ENCODE measurements at regions not wholly inside any gene's neighbourhood (a gene's known extent, or its start where the extent isn't known, plus 50 kb on each side); places are given as distances from the start of the nearest gene placed in this dataset.

GRCh38 chr7:8932751-8933150, 499.3 kb downstream of the NXPH1 start:
- intact Hi-C loops (cut with micrococcal nuclease): no loop called here

DNA sequence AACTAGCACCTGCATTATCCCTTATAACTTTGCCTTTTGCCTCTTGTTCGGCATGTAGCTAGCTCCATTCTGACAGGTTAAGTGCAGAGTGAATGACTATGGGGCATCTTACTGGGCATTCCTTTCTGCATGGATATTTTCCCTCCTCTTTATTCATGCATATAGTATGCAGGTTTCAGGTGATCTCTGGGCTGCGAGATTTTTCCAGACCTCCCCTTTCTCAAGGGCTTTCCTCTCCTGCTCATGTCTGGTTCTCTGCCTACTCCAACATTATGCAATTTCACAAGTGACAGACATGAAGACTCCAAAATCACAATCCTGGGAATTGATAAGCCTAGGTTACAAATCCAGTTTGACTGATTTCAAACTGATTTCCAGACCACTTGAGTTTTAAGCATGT, 503.8 kb downstream of the NXPH1 start:
- intact Hi-C loops (cut with micrococcal nuclease): no loop called here

DNA sequence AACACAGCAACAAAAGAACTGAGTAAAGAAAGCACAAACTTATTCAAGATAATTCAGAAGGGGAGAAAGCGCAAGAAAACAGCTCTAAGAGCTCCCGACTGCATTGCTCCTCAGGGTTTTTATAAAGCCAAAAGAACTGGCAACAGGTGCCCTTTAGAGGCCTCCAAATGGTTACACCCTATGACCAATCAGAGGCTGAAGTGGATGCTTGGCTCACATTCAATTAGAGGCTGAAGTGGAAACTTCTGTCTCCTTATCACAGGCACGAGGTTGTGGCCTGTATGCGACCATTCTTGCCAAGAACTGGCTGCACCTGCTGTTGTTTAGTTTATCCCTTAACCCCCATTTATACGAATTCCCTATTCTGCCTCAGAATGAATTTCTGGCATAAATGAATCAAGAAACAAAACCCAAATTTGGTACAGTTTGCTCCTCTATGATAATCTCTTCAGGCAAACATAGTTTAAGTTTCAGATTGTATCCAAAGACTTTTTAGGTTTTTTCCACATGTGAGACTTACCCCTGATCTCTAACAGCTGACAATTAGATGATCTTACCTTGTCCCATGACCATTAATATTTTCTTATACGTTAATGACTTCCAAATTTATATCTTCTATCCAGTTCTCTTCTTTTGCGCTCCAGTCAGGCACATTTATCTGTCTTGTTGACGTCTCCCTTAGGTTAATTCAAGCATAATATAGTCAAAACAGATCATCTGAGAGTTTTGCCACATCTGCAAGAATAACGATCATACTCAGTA, 504.8 kb downstream of the NXPH1 start:
- intact Hi-C loops (cut with micrococcal nuclease): no loop called here

DNA sequence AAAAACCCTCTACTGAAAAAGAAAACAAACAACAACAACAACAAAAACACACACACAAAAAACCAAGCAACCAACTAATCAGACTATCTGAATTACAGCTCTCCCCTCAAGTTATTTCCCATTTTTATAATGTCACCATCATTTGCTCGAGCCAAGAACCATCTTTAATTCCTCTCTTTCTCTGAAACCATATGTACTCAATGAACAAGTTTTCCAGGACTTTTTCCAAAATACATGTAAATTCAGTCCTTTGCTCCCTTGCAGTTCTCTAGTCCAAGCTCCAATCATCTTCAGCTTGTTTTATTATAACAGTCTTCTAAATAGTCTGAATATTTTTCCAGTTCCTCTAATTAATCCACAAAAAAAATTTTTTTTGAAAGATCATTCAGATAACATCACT, 506.0 kb downstream of the NXPH1 start:
- intact Hi-C loops (cut with micrococcal nuclease): no loop called here

DNA sequence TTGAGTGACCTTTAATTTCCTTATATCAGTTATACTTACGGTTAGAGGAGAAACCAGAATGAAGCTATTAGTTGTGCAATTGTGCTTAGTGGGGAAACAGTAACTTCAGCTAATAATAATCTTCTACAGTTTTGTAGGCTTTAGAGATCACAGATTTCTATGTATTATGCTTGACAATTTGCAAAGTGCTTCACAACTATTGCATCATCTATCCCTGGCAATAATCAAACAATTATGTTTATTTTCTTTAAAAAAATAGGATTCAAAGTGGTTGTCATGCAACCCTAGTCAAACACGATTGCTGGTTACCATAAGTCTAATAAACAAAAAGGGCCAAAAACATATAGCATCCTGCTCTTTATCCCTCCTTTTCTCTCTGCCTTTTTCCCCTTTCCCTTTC, 530.3 kb downstream of the NXPH1 start:
- intact Hi-C loops (cut with micrococcal nuclease): no loop called here

DNA sequence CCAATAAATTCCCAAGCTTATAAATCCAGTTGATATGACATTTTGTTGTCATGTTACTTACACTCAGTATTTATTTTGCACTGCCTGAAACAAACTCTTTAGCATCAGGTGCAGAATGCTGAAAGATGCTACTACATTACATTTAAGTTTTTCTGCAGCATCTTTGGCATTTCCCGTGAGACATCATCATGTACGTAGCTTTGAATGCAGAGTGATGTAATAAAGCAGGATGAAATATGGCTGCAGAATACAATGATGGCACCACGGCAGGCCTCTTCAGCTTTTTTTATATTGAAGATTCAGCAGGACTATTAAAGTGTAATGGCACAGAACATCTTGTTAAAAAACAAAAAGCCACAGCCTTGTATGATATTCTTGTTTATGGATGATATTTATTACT, 531.8 kb downstream of the NXPH1 start:
- intact Hi-C loops (cut with micrococcal nuclease): no loop called here

DNA sequence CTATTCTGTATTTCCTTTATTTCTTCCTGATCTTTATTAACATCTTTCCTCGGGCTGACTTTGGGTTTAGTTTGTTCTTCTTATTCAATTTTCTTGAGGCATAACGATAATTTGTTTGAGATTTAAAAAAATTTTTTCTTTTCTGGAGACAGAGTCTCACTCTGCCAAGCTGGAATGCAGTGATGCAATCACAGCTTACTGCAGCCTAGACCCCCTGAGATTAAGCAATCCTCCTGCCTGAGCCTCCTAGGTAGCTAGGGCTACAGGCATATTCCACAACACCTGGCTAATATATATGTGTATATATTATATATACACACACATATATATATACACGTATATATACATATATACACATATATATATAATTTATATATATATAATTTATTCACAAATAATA, 540.2 kb downstream of the NXPH1 start:
- intact Hi-C loops (cut with micrococcal nuclease): no loop called here

DNA sequence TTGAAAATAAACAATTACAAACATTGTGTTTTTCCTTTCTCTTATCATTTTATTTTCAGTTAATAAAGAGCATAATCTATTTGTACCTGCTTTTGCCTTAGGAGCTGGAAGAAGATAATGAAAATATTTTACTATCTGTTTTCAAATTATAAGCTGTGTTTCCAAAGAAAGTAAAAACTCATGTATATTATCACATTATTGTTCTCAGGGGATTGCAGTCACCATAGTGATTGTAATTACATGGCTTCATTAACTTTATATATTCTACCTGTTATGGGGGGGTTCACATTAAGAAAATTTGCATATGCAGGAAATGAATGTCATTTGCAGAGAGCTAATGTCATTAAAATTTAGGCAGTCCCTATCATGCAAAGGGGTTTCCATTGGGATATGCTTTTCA, 542.3 kb downstream of the NXPH1 start:
- intact Hi-C loops (cut with micrococcal nuclease): no loop called here

DNA sequence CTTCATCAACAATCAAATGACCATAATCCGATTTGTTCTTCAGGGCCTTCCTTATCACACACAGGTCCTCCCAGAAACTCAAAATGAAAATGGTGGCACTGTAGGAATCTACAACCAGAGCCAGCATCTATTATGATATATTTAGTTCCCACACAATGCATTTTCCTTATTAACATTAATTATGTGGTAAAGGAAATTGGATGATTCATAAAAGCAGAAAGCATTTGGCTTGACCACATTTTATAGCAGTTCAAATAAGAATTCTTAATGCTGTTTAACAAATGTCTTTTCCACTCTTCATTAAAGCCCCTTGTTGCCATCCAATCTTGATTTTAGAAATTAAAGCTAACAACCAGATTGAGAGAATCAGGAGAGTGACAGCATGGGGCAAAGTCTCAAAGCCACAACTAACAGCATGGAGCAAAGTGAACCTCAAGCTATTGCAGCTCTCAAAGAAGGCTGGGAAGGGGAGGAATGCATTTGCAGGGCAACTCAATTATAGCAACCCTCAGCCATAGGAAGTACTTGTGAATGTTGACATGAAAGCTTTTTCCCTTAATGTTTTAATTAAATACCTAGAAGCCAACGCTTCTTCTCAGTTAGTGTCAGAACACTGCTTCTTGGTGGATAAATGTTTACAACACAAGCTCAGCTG, 549.1 kb downstream of the NXPH1 start:
- intact Hi-C loops (cut with micrococcal nuclease): no loop called here

GRCh38 chr7:8985255-8985654, 551.8 kb downstream of the NXPH1 start:
- intact Hi-C loops (cut with micrococcal nuclease): no loop called here

DNA sequence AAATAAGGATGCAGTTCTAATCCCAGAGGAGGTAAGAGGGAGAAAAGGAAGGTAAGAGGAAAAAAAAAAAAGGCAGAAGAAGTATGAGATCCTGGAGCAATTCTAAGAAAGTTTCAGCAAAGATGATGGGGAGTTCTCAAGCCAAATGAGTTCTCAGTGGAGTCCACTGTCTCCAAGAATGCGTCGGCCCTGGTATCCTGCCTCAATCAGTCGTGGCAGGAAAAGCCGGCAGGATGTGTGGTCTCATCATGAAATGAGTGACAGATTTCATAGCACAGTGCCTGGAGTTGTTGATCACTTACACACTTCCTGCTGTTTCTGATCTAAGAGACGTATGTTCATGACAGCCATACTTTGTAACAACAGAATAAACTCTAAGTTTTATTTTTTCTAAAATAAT, 554.9 kb downstream of the NXPH1 start:
- intact Hi-C loops (cut with micrococcal nuclease): no loop called here

DNA sequence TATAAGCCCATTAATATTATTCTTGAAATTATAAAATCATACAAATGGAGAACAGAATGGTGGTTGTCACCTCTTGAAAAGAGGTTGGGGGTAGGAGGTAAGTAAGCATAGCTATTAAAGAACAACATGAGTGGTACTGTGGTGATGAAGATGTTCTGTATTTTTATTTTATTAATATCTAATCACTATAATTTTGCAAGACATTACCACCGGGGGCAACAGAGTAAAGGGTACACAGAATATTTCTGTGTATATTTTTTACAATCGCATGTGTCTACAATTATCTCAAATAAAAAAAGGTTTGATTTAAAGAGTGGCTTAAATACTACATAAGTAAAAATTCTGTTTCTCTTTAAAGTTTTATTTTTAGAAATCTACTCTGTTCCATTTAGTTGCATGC, 557.8 kb downstream of the NXPH1 start:
- intact Hi-C loops (cut with micrococcal nuclease): no loop called here

GRCh38 chr7:8998762-8999161, 565.4 kb downstream of the NXPH1 start:
- intact Hi-C loops (cut with micrococcal nuclease): no loop called here

DNA sequence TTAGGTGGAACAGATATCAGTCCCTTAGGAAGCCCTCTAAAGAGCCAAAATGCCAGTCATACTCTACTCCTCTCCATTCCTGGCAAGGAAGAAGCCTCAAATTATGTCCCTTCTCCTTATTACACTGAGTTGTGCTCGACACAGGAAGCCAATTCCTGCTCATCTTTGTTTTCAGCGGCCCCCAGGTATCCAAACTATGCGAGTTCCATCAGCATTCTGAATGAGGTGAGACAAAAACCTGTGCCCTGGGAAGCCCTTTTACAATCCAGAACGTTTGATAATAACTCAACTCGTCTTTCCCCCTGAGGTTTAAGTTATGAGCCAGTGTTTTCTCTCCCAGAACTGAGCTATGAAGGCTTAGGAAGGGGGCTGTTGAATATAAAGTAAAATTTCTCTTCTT, 580.5 kb downstream of the NXPH1 start:
- intact Hi-C loops (cut with micrococcal nuclease): no loop called here

DNA sequence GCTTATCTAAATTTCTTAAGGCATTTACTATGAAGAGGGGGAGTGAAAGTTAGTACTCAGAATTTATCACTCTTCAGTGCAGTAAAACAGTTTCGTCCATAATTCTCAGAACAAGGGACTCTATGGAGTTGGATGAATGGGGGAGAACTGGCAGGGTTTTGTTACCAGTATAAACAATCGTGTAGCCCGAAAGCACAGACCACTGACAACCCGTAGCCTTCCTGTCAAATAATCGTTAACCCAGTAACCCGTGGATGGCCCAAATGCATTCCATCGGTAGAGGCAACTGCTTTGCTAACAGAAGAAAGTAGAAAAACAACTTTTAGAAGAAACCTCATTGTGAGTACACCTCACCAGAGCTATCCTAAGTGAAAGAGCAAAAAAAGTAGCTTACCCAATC, 583.9 kb downstream of the NXPH1 start:
- intact Hi-C loops (cut with micrococcal nuclease): no loop called here

GRCh38 chr7:9022456-9022855, 589.0 kb downstream of the NXPH1 start:
- intact Hi-C loops (cut with micrococcal nuclease): no loop called here

DNA sequence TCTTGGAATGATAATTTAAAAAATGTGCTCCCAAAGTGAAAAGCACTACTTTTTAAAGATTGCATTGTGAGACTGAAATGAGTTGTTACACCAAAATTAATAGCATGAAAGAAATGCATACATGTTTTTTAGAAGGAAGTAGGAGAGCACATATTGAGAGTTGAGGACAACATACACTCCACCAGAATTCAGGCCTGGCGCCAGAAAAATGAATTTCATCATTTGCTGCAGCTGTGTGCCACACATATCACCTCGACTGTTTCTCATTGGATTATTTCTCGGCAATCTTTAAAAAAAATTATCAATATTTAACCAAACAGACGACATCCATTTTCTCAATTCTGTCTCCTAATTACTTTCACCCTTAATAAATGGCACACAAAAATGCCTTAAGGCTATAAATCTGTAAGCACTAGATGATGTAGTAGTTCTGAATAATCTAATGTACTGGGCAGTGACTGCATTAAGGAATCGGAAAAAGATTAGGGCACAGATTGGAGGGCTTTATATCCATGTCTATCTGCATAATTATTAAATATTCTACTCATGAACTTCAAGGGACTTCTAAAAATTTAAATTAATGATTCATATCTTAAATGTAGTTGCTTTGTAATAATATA, 590.4 kb downstream of the NXPH1 start:
- intact Hi-C loops (cut with micrococcal nuclease): no loop called here

GRCh38 chr7:9026121-9026520, 592.7 kb downstream of the NXPH1 start:
- intact Hi-C loops (cut with micrococcal nuclease): no loop called here

- intact Hi-C loops (cut with micrococcal nuclease): no loop called here
Observed at GRCh38 chr7:9028012-9028411, 594.6 kb downstream of the NXPH1 start.

DNA sequence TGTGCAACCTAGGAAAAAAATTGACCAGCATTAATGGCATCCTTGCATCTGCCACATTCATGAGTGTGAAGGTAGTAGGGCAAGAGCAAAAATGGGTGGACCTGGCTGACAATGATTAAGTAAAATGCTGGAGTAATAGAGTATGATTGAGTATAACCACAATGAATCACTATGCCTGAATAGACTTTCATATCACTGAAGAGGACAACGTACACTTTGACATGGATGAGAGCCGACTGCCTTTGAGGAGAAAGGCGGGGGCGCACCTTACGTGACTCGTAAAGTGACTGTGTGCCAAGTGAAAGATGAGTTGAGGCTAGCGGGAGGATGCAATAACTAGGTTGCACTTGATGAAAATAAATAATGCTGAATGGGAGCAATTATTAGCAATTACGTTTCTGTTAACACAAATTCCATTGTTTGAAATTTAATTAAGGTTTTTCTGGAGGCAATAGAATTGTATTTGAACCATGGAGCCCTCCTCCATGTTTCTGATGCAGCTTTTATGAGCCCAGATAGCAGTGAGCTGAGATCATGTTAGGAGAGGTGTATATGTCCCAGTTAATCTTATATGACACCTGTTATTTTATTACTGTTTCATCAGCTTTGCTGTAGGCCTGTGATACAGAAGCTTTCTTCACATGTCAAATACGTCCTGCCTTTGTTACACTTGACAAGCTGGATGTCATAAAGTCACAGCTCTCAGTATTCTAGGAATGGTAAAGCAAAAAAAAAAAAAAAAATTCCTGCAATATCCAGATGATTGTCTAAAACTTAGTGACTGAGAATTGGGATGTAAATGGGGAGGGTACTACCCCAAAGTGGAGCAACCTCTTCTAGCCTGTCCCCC, 596.5 kb downstream of the NXPH1 start:
- intact Hi-C loops (cut with micrococcal nuclease): no loop called here

DNA sequence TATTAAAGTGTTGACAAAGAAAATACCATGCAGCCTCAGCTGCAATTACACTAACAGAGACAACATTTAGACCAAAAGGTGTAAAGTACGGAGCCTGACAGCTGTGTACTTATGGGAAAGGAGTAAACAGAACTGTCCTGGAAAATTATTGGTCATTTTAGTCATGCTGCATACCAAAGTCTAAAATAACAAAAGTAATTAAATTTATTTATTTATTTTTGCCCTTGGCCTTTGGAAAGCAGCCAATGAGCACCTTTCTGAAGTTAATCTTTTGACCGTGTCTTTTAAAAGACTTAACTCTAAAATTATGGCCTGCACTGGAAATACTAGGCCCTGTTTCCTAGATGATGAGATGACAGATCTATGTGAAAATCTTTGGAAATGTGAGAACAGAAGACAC, 597.6 kb downstream of the NXPH1 start:
- intact Hi-C loops (cut with micrococcal nuclease): no loop called here

- intact Hi-C loops (cut with micrococcal nuclease): no loop called here
Observed at GRCh38 chr7:9031386-9031785, 598.0 kb downstream of the NXPH1 start.

Measured in T-helper 2 cell treated with Interferon-gamma antibody and Interleukin-4, amounts not matched to agents 100 ng/mL and 5 ng/mL, for 36 hours (primary cell).